HepG2 (cell line): ENCODE measurements at regions not wholly inside any gene's neighbourhood (a gene's known extent, or its start where the extent isn't known, plus 50 kb on each side); places are given as distances from the start of the nearest gene placed in this dataset.

ENCODE experiments used
- ATAC-seq: fragments of 200-7000 bp; cut with Tn5 transposase; 3 replicates; pipeline ENCODE4 v1.9.1; 2020; ENCODE audit warnings: mild to moderate bottlenecking, moderate library complexity
- BruUV-seq: library from RNA; stranded (reverse); fragments of 400-500 nt; replicated peaks from 2 replicates; lab custom pipeline; 2021; lab: Mats Ljungman, UMichigan
- CTCF ChIA-PET: fragments of 300-600 bp; formaldehyde crosslinking; extraction: SDS; loops from one replicate; lab custom pipeline; 2021; ENCODE audit warnings: low total read pairs, inconsistent platforms, low intra/inter-chr PET ratio; lab: Yijun Ruan, JAX
- POLR2A ChIA-PET: fragments of 350-600 bp; sonication (Branson Sonifier 250); formaldehyde crosslinking; loops from one replicate; lab custom pipeline; 2020; ENCODE audit warnings: antibody characterized with exemption, inconsistent platforms; lab: Yijun Ruan, JAX
- DNase-seq: peaks from one replicate; pipeline ENCODE4 v3.0.0-alpha.2; 2015; ENCODE audit warnings: low spot score
- FAIRE-seq: peaks from 3 replicates; lab custom pipeline; 2011; peaks lifted over from hg19 to GRCh38; lab: Jason Lieb, UNC
- H2AFZ ChIP-seq: one replicate; pipeline ENCODE4 v1.6.1; 2011; ENCODE audit warnings: low read length, inconsistent platforms
- H3K27ac ChIP-seq: fragments of 300-600 bp; 3 replicates; pipeline ENCODE4 v1.8.0; 2011; ENCODE audit warnings: mixed run types, mild to moderate bottlenecking, mixed read lengths, low read length, inconsistent platforms; ENCODE audit not compliant: insufficient read depth; ENCODE audit errors: extremely low read length
- H3K27me3 ChIP-seq, 2 experiments: fragments of 200-600 bp in 1 of 2; 2 replicates in 1 of 2; 3 replicates in 1 of 2; pipeline versions ENCODE4 v1.6.0 to v1.8.0; 2011; ENCODE audit warnings: low read length in 2 of 2, mild to moderate bottlenecking in 2 of 2, moderate library complexity in 2 of 2, inconsistent platforms in 1 of 2; ENCODE audit not compliant: insufficient read depth in 2 of 2, control insufficient read depth in 1 of 2
- H3K36me3 ChIP-seq, 2 experiments: fragments of 200-600 bp in 1 of 2; replicated peaks in 1 of 2; 2 replicates in 1 of 2; 3 replicates in 1 of 2; pipeline versions ENCODE4 v1.5.1 to v1.8.0; 2011; ENCODE audit warnings: low read length in 2 of 2, inconsistent platforms in 1 of 2; ENCODE audit not compliant: insufficient read depth in 2 of 2, control insufficient read depth in 1 of 2
- H3K4me1 ChIP-seq: 2 replicates; pipeline ENCODE4 v1.5.1; 2012; ENCODE audit warnings: low read length, inconsistent platforms; ENCODE audit not compliant: insufficient read depth
- H3K4me2 ChIP-seq: 2 replicates; pipeline ENCODE4 v1.6.0; 2011; ENCODE audit warnings: low read depth, low read length, inconsistent platforms
- H3K4me3 ChIP-seq, 3 experiments: fragments of 200-600 bp in 1 of 3; sonication (generic), shearing (Covaris generic) in 1 of 3; replicated peaks in 1 of 3; 2 replicates each; pipeline ENCODE4 v1.5.1; 2011 to 2016; ENCODE audit warnings: low read length in 3 of 3, inconsistent platforms in 2 of 3, low read depth in 2 of 3, mild to moderate bottlenecking in 2 of 3, control low read depth in 1 of 3, mixed read lengths in 1 of 3; ENCODE audit not compliant: insufficient read depth in 1 of 3
- H3K79me2 ChIP-seq: one replicate; pipeline ENCODE4 v1.6.1; 2011; ENCODE audit warnings: low read length, inconsistent platforms; ENCODE audit not compliant: insufficient read depth
- H3K9ac ChIP-seq: 2 replicates; pipeline ENCODE4 v1.6.0; 2011; ENCODE audit warnings: mild to moderate bottlenecking, low read depth, low read length, inconsistent platforms; ENCODE audit not compliant: insufficient read depth
- H3K9me3 ChIP-seq: 2 replicates; pipeline ENCODE4 v1.5.1; 2012; ENCODE audit warnings: mild to moderate bottlenecking, low read length
- H4K20me1 ChIP-seq: 2 replicates; pipeline ENCODE4 v1.6.0; 2011; ENCODE audit warnings: inconsistent platforms, mild to moderate bottlenecking, low read length, moderate library complexity; ENCODE audit not compliant: insufficient read depth
- MTERF4 ChIP-seq: sonication (generic); formaldehyde crosslinking; IDR thresholded peaks from 2 replicates; pipeline ENCODE4 v1.8.0; 2023; ENCODE audit warnings: mild to moderate bottlenecking, missing genetic modification reagents
- PHF5A ChIP-seq: IDR thresholded peaks from one replicate; pipeline ENCODE4 v1.6.1; 2018; ENCODE audit warnings: low read depth, missing genetic modification reagents; ENCODE audit not compliant: unreplicated experiment
- SNAI1 ChIP-seq: sonication (generic); formaldehyde crosslinking; IDR thresholded peaks from 2 replicates; pipeline ENCODE4 v1.5.0; 2020; ENCODE audit warnings: mild to moderate bottlenecking, missing genetic modification reagents, borderline replicate concordance
- YY1 ChIP-seq: IDR thresholded peaks from 2 replicates; pipeline ENCODE4 v1.6.1; 2011; ENCODE audit warnings: low read length, low read depth, moderate library complexity, mild to moderate bottlenecking; ENCODE audit not compliant: insufficient read depth, insufficient replicate concordance
- ZHX2 ChIP-seq, 2 experiments: sonication (generic) in 1 of 2; formaldehyde crosslinking in 1 of 2; IDR thresholded peaks; 2 replicates each; pipeline versions ENCODE4 v1.6.1 to v1.9.0; 2014 to 2022; ENCODE audit warnings: antibody characterized with exemption in 1 of 2, borderline replicate concordance in 1 of 2, inconsistent platforms in 1 of 2, low read depth in 1 of 2, missing genetic modification reagents in 1 of 2
- ZKSCAN8 ChIP-seq: IDR thresholded peaks from 2 replicates; pipeline ENCODE4 v1.6.1; 2016; ENCODE audit warnings: borderline replicate concordance, missing genetic modification reagents, missing compliant biosample characterization
- ZNF281 ChIP-seq: sonication (generic); formaldehyde crosslinking; IDR thresholded peaks from 2 replicates; pipeline ENCODE4 v1.4.0; 2020; ENCODE audit warnings: missing genetic modification reagents, borderline replicate concordance
- ZNF552 ChIP-seq: sonication (generic); formaldehyde crosslinking; IDR thresholded peaks from 2 replicates; pipeline ENCODE4 v1.9.0; 2022; ENCODE audit warnings: missing genetic modification reagents, mild to moderate bottlenecking, borderline replicate concordance
- in situ Hi-C: cut with HindIII; loops from 2 replicates; pipeline ENCODE4 v1.10.0; 2017; ENCODE audit warnings: low pct_unique_long_range_greater_than_20kb; ENCODE audit not compliant: extremely low pct_ligation_motif_present
- intact Hi-C: fragments of 100-400 bp; cut with micrococcal nuclease; formaldehyde crosslinking; loops from one replicate; pipeline ENCODE4 v1.10.0; 2022; ENCODE audit not compliant: unreplicated experiment
- TF ChIP-seq, protein P1 (sequence below), 2 experiments: sonication (generic) in 1 of 2; formaldehyde crosslinking in 1 of 2; IDR thresholded peaks; 2 replicates each; pipeline versions ENCODE4 v1.5.1 to v1.6.1; 2011 to 2020; ENCODE audit warnings: borderline replicate concordance in 1 of 2, low read depth in 1 of 2, low read length in 1 of 2, mild to moderate bottlenecking in 1 of 2, missing genetic modification reagents in 1 of 2, moderate library complexity in 1 of 2

- H3K4me2 ChIP-seq: no peak overlapping the region
- intact Hi-C loops (no loop called here), in situ Hi-C loops (no loop called here)
- H3K4me3 ChIP-seq: no peak overlapping the region
- POLR2A ChIA-PET: no interaction called here
- H4K20me1 ChIP-seq: no peaks in the 10 kb centered on the region
- H3K9ac ChIP-seq: no peak overlapping the region
- H3K4me1 ChIP-seq: no peaks in the 10 kb centered on the region
- no peaks in the 10 kb centered on the region for H3K79me2 ChIP-seq
- CTCF ChIA-PET: no interaction called here
- FAIRE-seq (no peak), ATAC-seq (no peak), DNase-seq (no peak)
- no peak overlapping the region for H3K27ac ChIP-seq
- no peaks in the 10 kb centered on the region for H3K9me3 ChIP-seq
- no peaks in the 10 kb centered on the region for H3K36me3 ChIP-seq
- no TSS peak for BruUV-seq
- H3K27me3 ChIP-seq: no peaks in the 10 kb centered on the region
- H2AFZ ChIP-seq: no peak overlapping the region
- no peak for TF ChIP-seq ZNF552 (CRISPR knock-in tag)
- no peak for TF ChIP-seq ZHX2 (IDR thresholded peaks at IDR 0.05; ENCODE audit: low read depth)
- no peak for TF ChIP-seq ZHX2 (CRISPR knock-in tag; IDR thresholded peaks at IDR 0.05; ENCODE audit: borderline replicate concordance)
- TF ChIP-seq ZKSCAN8 (CRISPR knock-in tag): no peak
- TF ChIP-seq, protein P1, sequence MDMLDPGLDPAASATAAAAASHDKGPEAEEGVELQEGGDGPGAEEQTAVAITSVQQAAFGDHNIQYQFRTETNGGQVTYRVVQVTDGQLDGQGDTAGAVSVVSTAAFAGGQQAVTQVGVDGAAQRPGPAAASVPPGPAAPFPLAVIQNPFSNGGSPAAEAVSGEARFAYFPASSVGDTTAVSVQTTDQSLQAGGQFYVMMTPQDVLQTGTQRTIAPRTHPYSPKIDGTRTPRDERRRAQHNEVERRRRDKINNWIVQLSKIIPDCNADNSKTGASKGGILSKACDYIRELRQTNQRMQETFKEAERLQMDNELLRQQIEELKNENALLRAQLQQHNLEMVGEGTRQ (IDR thresholded peaks at IDR 0.05; ENCODE audit: low read depth, low read length): no peak
- TF ChIP-seq, protein P1 (CRISPR knock-in tag; IDR thresholded peaks at IDR 0.05; ENCODE audit: borderline replicate concordance): no peak
- no peak for TF ChIP-seq PHF5A (CRISPR knock-in tag)
- no peak for TF ChIP-seq ZNF281 (CRISPR knock-in tag)
- TF ChIP-seq YY1: no peak
- TF ChIP-seq SNAI1 (CRISPR knock-in tag): no peak
- no peak for TF ChIP-seq MTERF4 (CRISPR knock-in tag)
Observed at GRCh38 chr14:81633496-81633895, 99.8 kb upstream of the SEL1L start.
